Keratinocyte (primary cell): ENCODE measurements at regions not wholly inside any gene's neighbourhood (a gene's known extent, or its start where the extent isn't known, plus 50 kb on each side); places are given as distances from the start of the nearest gene placed in this dataset.

Source experiments
- CTCF ChIP-seq, 3 experiments: IDR thresholded peaks in 1 of 3; conservative IDR thresholded peaks in 1 of 3; optimal IDR thresholded peaks in 1 of 3; 2 replicates in 2 of 3; 3 replicates in 1 of 3; pipeline versions ENCODE3 to v1.5.1; 2011; ENCODE audit warnings: low read length in 3 of 3, mild to moderate bottlenecking in 3 of 3, moderate library complexity in 2 of 3, control low read depth in 1 of 3, inconsistent platforms in 1 of 3; ENCODE audit not compliant: insufficient read depth in 2 of 3; ENCODE audit errors: extremely low read depth in 1 of 3
- EZH2 ChIP-seq: IDR thresholded peaks from one replicate; pipeline ENCODE4 v1.6.1; 2012; ENCODE audit warnings: inconsistent platforms, mild to moderate bottlenecking, low read length, moderate library complexity

GRCh38 chr20:60974441-60974945 lies 277.6 kb upstream of the CDH4 start:
- TF ChIP-seq CTCF (optimal IDR thresholded peaks at IDR 0.05 in 1 of 3, IDR thresholded peaks at IDR 0.05 in 1 of 3, conservative IDR thresholded peaks at IDR 0.05 in 1 of 3; ENCODE audit: extremely low read depth in 1 of 3, insufficient read depth in 2 of 3, low read length in 3 of 3) (no peak), EZH2 (no peak)
